Renal cortical epithelial cell (primary cell): ENCODE measurements at regions not wholly inside any gene's neighbourhood (a gene's known extent, or its start where the extent isn't known, plus 50 kb on each side); places are given as distances from the start of the nearest gene placed in this dataset.
A peak's percentile ranks its signal among the peaks of the same experiment; 100 is the strongest.

Experiments used
- DNase-seq: peaks from one replicate; pipeline ENCODE4 v3.0.0-alpha.2; 2011; ENCODE audit warnings: low read depth

GRCh38 chr1:25056536-25056935 lies 126.5 kb upstream of the RUNX3 start:
- DNase-seq = no peak

DNA sequence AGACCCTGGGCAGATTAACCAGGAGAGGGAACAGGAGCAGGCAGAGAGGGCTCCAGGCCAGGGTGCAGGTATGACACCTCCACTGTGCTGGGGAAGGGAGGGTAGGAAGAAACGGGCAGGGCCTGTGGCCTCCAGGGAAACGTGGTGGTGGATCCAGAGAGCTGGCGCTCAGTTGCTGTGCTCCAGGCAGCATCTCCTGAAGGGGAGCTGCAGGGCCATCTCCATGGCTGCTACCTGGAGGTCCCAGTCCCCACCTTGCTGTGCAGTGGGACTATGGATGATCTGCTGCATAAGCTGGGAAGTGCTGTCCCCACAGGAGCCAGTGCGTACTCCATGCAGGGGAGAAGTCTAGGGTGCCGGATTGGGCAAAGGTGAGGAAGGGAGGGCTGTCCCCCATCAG lies 125.9 kb upstream of the RUNX3 start:
- DNase-seq = no peak

DNA sequence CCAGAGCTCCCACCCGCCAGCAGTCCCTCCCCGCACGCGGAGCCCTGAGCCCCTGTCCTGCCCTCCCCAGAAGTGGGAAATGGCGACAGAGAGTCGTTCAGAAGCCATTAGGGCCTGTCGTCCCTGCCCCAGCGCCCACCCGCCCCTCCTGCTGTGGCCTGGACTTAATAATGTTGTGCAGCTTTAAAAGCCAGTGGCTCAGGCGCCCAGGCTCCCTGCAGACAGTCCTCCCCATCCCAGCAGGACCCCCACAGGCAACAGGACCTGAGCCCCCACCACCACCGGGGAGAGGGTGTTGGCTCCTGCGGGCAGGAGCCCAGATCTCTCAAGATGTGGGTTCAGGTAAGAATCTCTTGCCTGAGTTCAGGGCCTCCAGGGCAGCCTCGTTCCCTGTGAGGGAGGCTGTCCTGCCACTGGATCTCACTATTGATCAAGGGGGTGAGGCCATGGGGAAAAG lies 125.3 kb upstream of the RUNX3 start:
- no peak for DNase-seq

DNA sequence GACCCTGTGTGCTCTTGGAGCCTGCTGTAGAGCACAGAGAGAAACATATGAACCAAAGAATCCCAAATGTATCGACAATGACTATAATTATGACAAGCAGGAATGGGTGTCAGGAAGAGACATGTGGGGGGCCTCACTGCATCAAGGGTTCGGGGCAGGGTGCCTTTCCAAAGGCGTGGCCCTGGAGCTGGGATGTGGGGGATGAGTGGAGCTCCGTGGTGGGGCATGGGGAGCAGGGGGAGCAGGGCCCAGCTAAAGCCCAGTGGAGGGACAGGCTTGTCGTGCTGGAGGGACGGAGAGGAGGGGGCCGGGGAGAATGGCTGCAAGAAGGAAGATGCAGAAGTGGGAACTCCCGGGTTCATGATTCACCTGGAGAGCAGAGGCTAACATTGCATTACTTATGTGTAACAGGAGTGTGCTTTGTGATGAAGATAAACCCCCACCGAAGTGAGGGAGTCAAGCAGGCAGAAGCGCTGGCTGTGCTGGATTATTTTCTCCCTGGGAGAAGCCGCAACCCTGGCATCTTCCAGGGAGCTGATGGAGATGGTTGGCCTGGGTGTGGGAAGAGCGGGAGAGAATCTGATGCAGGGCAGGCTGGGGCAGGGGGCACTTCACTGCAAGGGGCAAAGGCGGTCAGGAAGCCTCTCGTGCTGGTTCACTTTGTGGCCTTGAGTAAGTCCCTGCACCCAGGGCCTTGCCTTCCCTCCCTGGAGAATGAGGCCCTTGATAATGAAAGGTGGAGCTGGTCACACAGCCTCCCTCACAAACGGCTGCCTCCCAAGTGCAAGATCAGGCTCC lies 124.6 kb upstream of the RUNX3 start:
- DNase-seq = no peak

DNA sequence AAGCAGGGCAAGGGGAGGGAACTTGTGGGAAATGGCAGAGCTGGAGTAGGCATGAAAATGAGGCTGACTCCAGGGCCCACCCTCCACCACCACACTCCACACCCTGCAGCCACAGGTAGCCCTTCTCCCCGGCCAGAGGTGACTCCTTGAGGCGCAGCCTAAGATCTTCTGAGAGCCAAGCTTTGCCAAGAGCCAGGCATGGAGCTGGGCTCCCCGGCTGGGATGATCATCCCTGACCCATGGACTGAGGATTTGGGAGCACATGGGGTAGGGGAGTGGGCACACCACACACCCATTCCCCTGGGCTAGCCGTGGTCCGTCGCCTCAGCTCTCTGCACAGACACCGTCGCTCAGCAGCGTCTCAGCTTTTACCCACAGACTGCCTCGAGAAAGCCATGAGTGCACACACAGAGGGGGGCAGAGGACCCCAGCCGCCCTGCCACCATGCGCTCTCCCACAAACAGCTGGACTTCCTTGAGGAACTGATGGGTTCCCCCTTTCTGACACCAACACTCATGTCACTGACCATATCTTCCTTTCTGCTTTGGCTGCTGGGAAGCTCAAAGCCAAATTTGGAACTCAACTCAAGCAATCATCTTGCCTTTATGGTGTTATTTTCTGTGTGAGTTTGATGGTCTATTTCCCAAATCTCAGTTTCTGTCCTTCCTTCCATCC lies 123.6 kb upstream of the RUNX3 start:
- no peak for DNase-seq

GRCh38 chr1:25051906-25052305 lies 121.8 kb upstream of the RUNX3 start:
- DNase-seq = no peak

- no peak for DNase-seq
Measured at GRCh38 chr1:25051504-25051903, 121.4 kb upstream of the RUNX3 start.

DNA sequence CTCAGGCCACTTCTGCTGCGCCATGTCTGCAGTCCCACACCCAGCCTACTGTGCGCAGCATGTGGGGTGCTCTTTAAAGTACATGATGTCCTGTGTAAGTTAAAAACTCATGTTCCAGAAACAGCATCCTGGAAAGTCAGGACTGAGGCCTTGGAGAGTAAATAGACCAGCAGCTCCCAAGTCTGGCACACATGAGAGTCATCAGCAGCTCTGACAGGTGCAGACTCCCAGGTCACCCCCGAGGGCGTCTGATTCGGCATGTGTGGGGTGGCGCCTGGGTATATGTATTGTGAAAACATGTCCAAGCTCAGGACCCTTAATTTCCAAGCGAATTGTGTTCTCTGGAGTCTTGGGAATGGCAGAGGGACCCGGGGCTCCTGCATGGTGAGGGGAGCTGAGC lies 120.1 kb upstream of the RUNX3 start:
- no peak for DNase-seq

DNA sequence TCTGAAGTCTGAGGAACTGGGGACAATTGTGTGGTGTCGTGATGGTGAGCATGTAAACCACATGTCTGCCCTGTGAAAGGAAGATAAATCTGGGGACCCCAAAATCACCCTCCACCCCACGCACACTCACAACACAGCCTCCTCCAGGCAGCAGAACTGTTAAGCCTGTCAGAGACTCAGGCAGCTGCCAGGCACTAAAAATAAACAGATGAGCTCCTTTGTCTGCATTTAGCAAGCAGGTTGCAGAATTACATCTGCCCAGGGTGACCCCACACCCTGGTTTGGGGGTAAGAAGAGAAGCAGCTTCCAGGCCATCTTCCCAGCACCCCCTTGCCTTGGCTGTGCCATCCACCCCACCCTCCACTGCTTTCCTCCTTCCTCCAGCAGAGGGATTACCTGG lies 119.1 kb upstream of the RUNX3 start:
- DNase-seq = no peak

DNA sequence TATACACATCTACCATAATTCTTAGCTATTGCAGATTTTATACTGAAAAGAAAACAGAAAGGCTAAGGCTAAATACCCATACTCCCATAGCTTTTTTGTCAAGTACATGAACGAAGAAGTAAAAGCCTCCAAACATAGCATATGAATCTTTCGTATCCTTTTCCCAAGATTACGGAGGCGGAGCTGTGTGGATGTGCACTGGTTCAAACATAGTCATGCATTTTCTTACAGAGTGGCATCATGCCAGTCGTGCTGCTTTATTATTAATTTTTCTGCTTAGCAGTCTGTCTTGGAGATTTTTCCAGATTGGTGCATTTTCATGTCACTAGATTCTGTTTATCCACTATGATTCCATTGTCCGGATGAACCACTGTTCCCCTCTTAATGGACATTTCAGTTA lies 118.7 kb upstream of the RUNX3 start:
- no peak for DNase-seq

- DNase-seq = no peak
Measured at GRCh38 chr1:25047506-25048240, 117.6 kb upstream of the RUNX3 start.

DNA sequence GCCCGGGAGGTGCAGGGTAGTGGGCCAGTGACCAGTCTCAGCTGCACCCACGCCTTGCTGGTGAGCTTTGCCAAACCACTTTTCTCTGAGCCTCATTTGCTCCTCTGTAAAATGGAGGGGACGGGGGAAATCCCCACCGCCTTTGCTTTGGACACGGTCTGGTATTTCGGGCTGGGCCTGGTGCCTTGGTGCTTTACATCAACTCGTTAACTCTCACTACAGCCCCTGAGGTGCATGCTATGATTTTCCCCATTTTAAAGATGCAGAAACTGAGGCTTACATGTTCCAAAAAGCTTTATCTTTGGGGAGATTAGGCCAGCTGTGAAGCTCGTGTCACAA lies 116.1 kb upstream of the RUNX3 start:
- DNase-seq = no peak

- no peak for DNase-seq
Measured at GRCh38 chr1:25045480-25046193, 115.6 kb upstream of the RUNX3 start.

DNA sequence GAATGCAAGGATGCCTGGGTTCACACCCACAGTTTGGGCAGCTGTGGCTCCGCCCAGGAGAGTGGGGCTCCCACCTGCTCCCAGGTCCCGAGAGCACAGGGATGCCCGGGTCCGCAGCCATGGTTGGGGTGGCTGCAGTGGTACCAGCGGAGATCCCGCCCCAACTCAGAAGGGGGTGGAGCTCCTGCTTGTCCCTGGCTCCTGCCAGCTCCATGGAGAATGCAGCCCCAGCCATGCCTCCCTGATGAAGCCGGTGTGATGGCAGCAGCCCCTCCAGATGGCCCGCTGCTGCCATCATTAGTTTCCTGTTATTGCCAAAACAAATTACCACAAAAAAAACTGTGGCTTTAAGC lies 113.1 kb upstream of the RUNX3 start:
- DNase-seq = no peak

GRCh38 chr1:25042331-25043227 lies 112.5 kb upstream of the RUNX3 start:
- DNase-seq = no peak

- no peak for DNase-seq
Measured at GRCh38 chr1:25041916-25042315, 111.8 kb upstream of the RUNX3 start.

DNA sequence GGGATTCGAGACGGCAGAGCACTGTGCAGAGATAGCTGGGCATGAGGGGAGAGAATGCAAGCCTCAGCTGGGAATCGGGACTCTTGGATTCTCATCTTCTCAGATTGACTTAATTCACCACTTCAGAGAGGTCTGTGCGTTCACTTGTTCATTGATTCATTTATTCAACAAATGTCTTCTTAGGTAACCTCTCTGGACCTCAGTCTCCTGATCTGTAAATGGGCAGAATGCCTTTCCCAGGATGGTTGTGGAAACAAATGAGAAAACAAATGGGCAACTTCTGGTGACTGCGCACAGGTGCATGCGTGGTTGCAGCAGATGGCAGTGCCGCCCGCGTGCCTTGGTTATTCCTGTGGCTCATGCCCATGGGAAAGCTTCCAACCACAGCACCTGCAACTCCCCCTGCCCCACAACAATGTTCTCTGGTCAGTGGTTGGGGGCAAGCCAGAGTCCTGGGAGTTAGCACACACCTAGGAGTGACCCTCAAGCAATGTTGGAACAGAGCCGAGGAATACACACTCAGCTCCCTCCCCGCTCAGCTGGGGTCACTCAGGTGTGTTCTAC lies 110.1 kb upstream of the RUNX3 start:
- DNase-seq = no peak

DNA sequence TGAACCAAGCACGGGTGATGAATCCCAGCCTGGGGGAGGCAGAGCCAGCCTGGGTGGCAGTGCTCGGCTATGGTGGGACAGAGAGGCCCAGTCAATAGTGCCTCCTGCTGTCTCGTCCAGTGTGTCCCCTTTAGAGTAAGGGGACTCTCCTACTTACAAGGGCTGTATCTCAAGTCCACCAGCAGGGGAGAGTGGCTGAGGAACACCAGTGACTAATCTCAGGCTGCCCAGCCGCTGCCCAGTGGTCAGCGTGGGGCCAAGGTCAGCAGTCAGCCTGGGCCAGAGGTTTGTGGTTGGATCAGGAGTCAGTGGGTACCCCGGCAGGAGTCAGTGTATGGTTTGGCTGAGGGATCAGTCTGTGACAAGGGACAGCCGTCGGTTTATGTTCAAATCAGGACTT lies 109.2 kb upstream of the RUNX3 start:
- no peak for DNase-seq

- DNase-seq = no peak
Measured at GRCh38 chr1:25038699-25039098, 108.6 kb upstream of the RUNX3 start.

- DNase-seq = peak; percentile 7
Measured at GRCh38 chr1:25037174-25038074, 107.3 kb upstream of the RUNX3 start.
